MV-4-11 (cell line): ENCODE measurements at regions not wholly inside any gene's neighbourhood (a gene's known extent, or its start where the extent isn't known, plus 50 kb on each side); places are given as distances from the start of the nearest gene placed in this dataset.

ENCODE experiments used
- DNase-seq: peaks from one replicate; lab custom pipeline; 2025; lab: John Stamatoyannopoulos, UW

GRCh38 chr16:85424260-85425073, 188.7 kb upstream of the GSE1 start:
- DNase-seq = no peak

GRCh38 chr16:85425074-85425662, 188.0 kb upstream of the GSE1 start:
- DNase-seq = no peak

- DNase-seq = no peak
These were observed 186.3 kb upstream of the GSE1 start for GRCh38 chr16:85426806-85427205.

GRCh38 chr16:85428168-85428898, 184.8 kb upstream of the GSE1 start:
- no peak for DNase-seq

GRCh38 chr16:85428899-85429775, 184.0 kb upstream of the GSE1 start:
- no peak for DNase-seq

GRCh38 chr16:85429776-85430522, 183.2 kb upstream of the GSE1 start:
- DNase-seq = no peak

- DNase-seq = no peak
These were observed 182.3 kb upstream of the GSE1 start for GRCh38 chr16:85430523-85431421.

- DNase-seq = no peak
These were observed 181.5 kb upstream of the GSE1 start for GRCh38 chr16:85431431-85432124.

- no peak for DNase-seq
These were observed 180.5 kb upstream of the GSE1 start for GRCh38 chr16:85432606-85433005.

GRCh38 chr16:85433477-85433876, 179.6 kb upstream of the GSE1 start:
- no peak for DNase-seq

- DNase-seq = no peak
These were observed 177.8 kb upstream of the GSE1 start for GRCh38 chr16:85435286-85435685.

- DNase-seq = no peak
These were observed 177.4 kb upstream of the GSE1 start for GRCh38 chr16:85435700-85436099.

GRCh38 chr16:85436207-85436606, 176.9 kb upstream of the GSE1 start:
- no peak for DNase-seq

- no peak for DNase-seq
These were observed 176.4 kb upstream of the GSE1 start for GRCh38 chr16:85436636-85437165.

GRCh38 chr16:85437166-85438052, 175.7 kb upstream of the GSE1 start:
- peak; percentile 63 for DNase-seq

GRCh38 chr16:85438981-85439685, 174.0 kb upstream of the GSE1 start:
- no peak for DNase-seq

- DNase-seq = no peak
These were observed 172.4 kb upstream of the GSE1 start for GRCh38 chr16:85440744-85441143.
